Trophoblast cell (in vitro differentiated cells and primary cell): ENCODE measurements at regions not wholly inside any gene's neighbourhood (a gene's known extent, or its start where the extent isn't known, plus 50 kb on each side); places are given as distances from the start of the nearest gene placed in this dataset.

Experiments
- DNase-seq, 2 donors: peaks; one replicate each; pipeline ENCODE4 v3.0.0-alpha.2; 2016
- H2AFZ ChIP-seq: 2 replicates; pipeline ENCODE4 v1.6.1; 2013; ENCODE audit warnings: low read length, moderate library complexity, mild to moderate bottlenecking; ENCODE audit not compliant: insufficient read depth, poor library complexity
- H2AK5ac ChIP-seq: 2 replicates; pipeline ENCODE4 v1.6.1; 2013; ENCODE audit warnings: mild to moderate bottlenecking, low read length
- H2BK120ac ChIP-seq: 2 replicates; pipeline ENCODE4 v1.6.1; 2013; ENCODE audit warnings: low read length, mild to moderate bottlenecking, moderate library complexity; ENCODE audit not compliant: insufficient read depth, poor library complexity
- H2BK12ac ChIP-seq: 2 replicates; pipeline ENCODE4 v1.6.1; 2013; ENCODE audit warnings: mild to moderate bottlenecking, low read length, moderate library complexity
- H2BK5ac ChIP-seq: 2 replicates; pipeline ENCODE4 v1.6.1; 2013; ENCODE audit warnings: low read length, low read depth, moderate library complexity, mild to moderate bottlenecking; ENCODE audit not compliant: poor library complexity
- H3K14ac ChIP-seq: 2 replicates; pipeline ENCODE4 v1.6.1; 2013; ENCODE audit warnings: mild to moderate bottlenecking, low read length
- H3K18ac ChIP-seq: 2 replicates; pipeline ENCODE4 v1.6.1; 2013; ENCODE audit warnings: mild to moderate bottlenecking, low read length
- H3K23ac ChIP-seq: 2 replicates; pipeline ENCODE4 v1.6.1; 2013; ENCODE audit warnings: low read length
- H3K27ac ChIP-seq: 2 replicates; pipeline ENCODE4 v1.5.1; 2013; ENCODE audit warnings: low read depth, mild to moderate bottlenecking, inconsistent platforms, low read length, moderate library complexity
- H3K27me3 ChIP-seq: 2 replicates; pipeline ENCODE4 v1.6.1; 2013; ENCODE audit warnings: inconsistent platforms, mild to moderate bottlenecking, low read length, moderate library complexity; ENCODE audit not compliant: insufficient read depth
- H3K36me3 ChIP-seq, 2 experiments: 1 replicate in 1 of 2; 2 replicates in 1 of 2; pipeline ENCODE4 v1.6.1; 2013; ENCODE audit warnings: low read length in 2 of 2, mild to moderate bottlenecking in 2 of 2, moderate library complexity in 1 of 2; ENCODE audit not compliant: insufficient read depth in 2 of 2, control insufficient read depth in 1 of 2
- H3K4ac ChIP-seq: 2 replicates; pipeline ENCODE4 v1.6.1; 2013; ENCODE audit warnings: low read depth, mild to moderate bottlenecking, low read length, moderate library complexity
- H3K4me1 ChIP-seq, 2 experiments: 1 replicate in 1 of 2; 2 replicates in 1 of 2; pipeline ENCODE4 v1.6.1; 2013; ENCODE audit warnings: low read length in 2 of 2, mild to moderate bottlenecking in 2 of 2, moderate library complexity in 1 of 2; ENCODE audit not compliant: insufficient read depth in 2 of 2, control insufficient read depth in 1 of 2
- H3K4me2 ChIP-seq: 2 replicates; pipeline ENCODE4 v1.6.1; 2013; ENCODE audit warnings: inconsistent platforms, mild to moderate bottlenecking, low read length, moderate library complexity
- H3K4me3 ChIP-seq: 2 replicates; pipeline ENCODE4 v1.5.1; 2013; ENCODE audit warnings: mild to moderate bottlenecking, low read depth, low read length, inconsistent platforms
- H3K79me1 ChIP-seq: one replicate; pipeline ENCODE4 v1.6.1; 2013; ENCODE audit warnings: low read length
- H3K79me2 ChIP-seq: 2 replicates; pipeline ENCODE4 v1.6.1; 2013; ENCODE audit warnings: low read length, mild to moderate bottlenecking; ENCODE audit not compliant: control insufficient read depth, insufficient read depth, poor library complexity
- H3K9ac ChIP-seq: 2 replicates; pipeline ENCODE4 v1.6.1; 2013; ENCODE audit warnings: mild to moderate bottlenecking, low read length
- H3K9me3 ChIP-seq: 2 replicates; pipeline ENCODE4 v1.6.1; 2013; ENCODE audit warnings: low read depth, mild to moderate bottlenecking, control low read depth, inconsistent platforms, low read length; ENCODE audit not compliant: insufficient read depth
- H4K12ac ChIP-seq: 2 replicates; pipeline ENCODE4 v1.6.1; 2013; ENCODE audit warnings: low read depth, mild to moderate bottlenecking, low read length, moderate library complexity
- H4K8ac ChIP-seq: 2 replicates; pipeline ENCODE4 v1.6.1; 2013; ENCODE audit warnings: low read depth, mild to moderate bottlenecking, low read length, moderate library complexity
- H4K91ac ChIP-seq: one replicate; pipeline ENCODE4 v1.6.1; 2013; ENCODE audit warnings: low read depth, mild to moderate bottlenecking, low read length, moderate library complexity
- WGBS: extraction: QIAGEN DNeasy Blood & Tissue Kit; methylation state at CpG from one replicate; pipeline ENCODE4 v1.1.7; 2013; ENCODE audit warnings: missing lambda C conversion rate; ENCODE audit not compliant: insufficient read length, insufficient coverage; ENCODE audit errors: extremely low coverage; 5-methylcytosine and 5-hydroxymethylcytosine counted together

GRCh38 chr6:112464901-112465665 lies 118.0 kb downstream of the RFPL4B start:
- Histone ChIP-seq H4K91ac (no peak overlapping the region), H3K27ac (no peak overlapping the region), H2AK5ac (no peak overlapping the region), H2BK120ac (no peak overlapping the region), H3K79me1 (peaks cover 2% of the 10 kb centered on the region), H3K9me3 (no peaks in the 10 kb centered on the region), H3K4me1 (peaks cover 0 to 3% of the 10 kb centered on the region in 2 experiments), H2BK12ac (peak overlapping the region; percentile 49), H3K36me3 (no peaks in the 10 kb centered on the region), H3K23ac (no peak overlapping the region), H3K9ac (no peak overlapping the region), H3K27me3 (no peaks in the 10 kb centered on the region), H3K4ac (no peak overlapping the region), H2BK5ac (no peak overlapping the region), H4K12ac (no peak overlapping the region), H3K4me3 (no peak overlapping the region), H4K8ac (no peak overlapping the region), H3K4me2 (no peak overlapping the region), H3K18ac (no peak overlapping the region), H3K79me2 (no peaks in the 10 kb centered on the region), H3K14ac (no peak overlapping the region), H2AFZ (no peak overlapping the region)
- no peak for DNase-seq
- WGBS, result no CpG with 5 or more reads among the region's 8 CpGs

GRCh38 chr6:112466373-112467151 lies 119.4 kb downstream of the RFPL4B start:
- Histone ChIP-seq H3K4me3 (no peak overlapping the region), H3K14ac (peak overlapping the region; percentile 36), H3K4me2 (no peak overlapping the region), H3K27ac (no peak overlapping the region), H2BK5ac (no peak overlapping the region), H4K12ac (no peak overlapping the region), H3K9ac (no peak overlapping the region), H3K9me3 (no peaks in the 10 kb centered on the region), H3K79me1 (peaks cover 2% of the 10 kb centered on the region), H3K23ac (no peak overlapping the region), H3K27me3 (no peaks in the 10 kb centered on the region), H2BK120ac (peak overlapping the region; percentile 54), H4K91ac (peak overlapping the region; percentile 42), H4K8ac (peak overlapping the region; percentile 23), H3K4ac (no peak overlapping the region), H2AK5ac (no peak overlapping the region), H2AFZ (no peak overlapping the region), H2BK12ac (peak overlapping the region; percentile 69), H3K18ac (no peak overlapping the region), H3K4me1 (peaks cover 2 to 3% of the 10 kb centered on the region in 2 experiments), H3K79me2 (no peaks in the 10 kb centered on the region), H3K36me3 (no peaks in the 10 kb centered on the region)
- WGBS, result no CpG with 5 or more reads among the region's 1 CpG
- DNase-seq, result peak in 1 of 2 donors; percentile 68

GRCh38 chr6:112468359-112468758 lies 121.2 kb downstream of the RFPL4B start:
- no CpG with 5 or more reads among the region's 3 CpGs for WGBS
- H3K14ac ChIP-seq, result no peak overlapping the region

GRCh38 chr6:112469306-112469705 lies 122.2 kb downstream of the RFPL4B start:
- H3K4ac ChIP-seq, result no peak overlapping the region
- no peak overlapping the region for H3K9ac ChIP-seq
- H3K23ac ChIP-seq, result no peak overlapping the region
- no peak overlapping the region for H2AK5ac ChIP-seq
- H3K9me3 ChIP-seq, result no peaks in the 10 kb centered on the region
- no peak overlapping the region for H4K12ac ChIP-seq
- H3K4me1 ChIP-seq, result peaks cover 2 to 3% of the 10 kb centered on the region in 2 experiments
- no peak overlapping the region for H4K91ac ChIP-seq
- no CpG with 5 or more reads among the region's 2 CpGs for WGBS
- H4K8ac ChIP-seq, result no peak overlapping the region
- H3K79me2 ChIP-seq, result no peaks in the 10 kb centered on the region
- H3K79me1 ChIP-seq, result peaks cover 2% of the 10 kb centered on the region
- no peaks in the 10 kb centered on the region for H3K27me3 ChIP-seq
- H2AFZ ChIP-seq, result no peak overlapping the region
- no peaks in the 10 kb centered on the region for H3K36me3 ChIP-seq
- no peak overlapping the region for H3K4me3 ChIP-seq
- no peak overlapping the region for H3K27ac ChIP-seq
- H3K18ac ChIP-seq, result no peak overlapping the region
- H2BK120ac ChIP-seq, result no peak overlapping the region
- no peak for DNase-seq
- no peak overlapping the region for H2BK12ac ChIP-seq
- no peak overlapping the region for H3K14ac ChIP-seq
- no peak overlapping the region for H3K4me2 ChIP-seq
- H2BK5ac ChIP-seq, result no peak overlapping the region

More at GRCh38 chr6:112468359-112468758, 121.2 kb downstream of the RFPL4B start:
- Histone ChIP-seq H2AK5ac (no peak overlapping the region), H4K91ac (no peak overlapping the region), H3K79me2 (no peaks in the 10 kb centered on the region), H3K27ac (no peak overlapping the region), H3K4me2 (no peak overlapping the region), H3K79me1 (peaks cover 2% of the 10 kb centered on the region), H2BK120ac (no peak overlapping the region), H3K23ac (no peak overlapping the region), H2AFZ (no peak overlapping the region), H3K4ac (no peak overlapping the region), H3K36me3 (no peaks in the 10 kb centered on the region), H3K18ac (no peak overlapping the region), H3K9ac (no peak overlapping the region), H3K4me1 (peaks cover 2 to 3% of the 10 kb centered on the region in 2 experiments), H4K12ac (no peak overlapping the region), H3K9me3 (no peaks in the 10 kb centered on the region), H2BK12ac (no peak overlapping the region), H3K4me3 (no peak overlapping the region), H4K8ac (no peak overlapping the region), H2BK5ac (no peak overlapping the region), H3K27me3 (no peaks in the 10 kb centered on the region)
- DNase-seq, result peak; percentile 97 to 99
